ENCODE measurements at regions not wholly inside any gene's neighbourhood (a gene's known extent, or its start where the extent isn't known, plus 50 kb on each side); places are given as distances from the start of the nearest gene placed in this dataset.
"Not testable (repeated sequence)": the region's sequence is repeated elsewhere in the genome, so short reads cannot be mapped to it uniquely, and the experiment has no call there.

DNA sequence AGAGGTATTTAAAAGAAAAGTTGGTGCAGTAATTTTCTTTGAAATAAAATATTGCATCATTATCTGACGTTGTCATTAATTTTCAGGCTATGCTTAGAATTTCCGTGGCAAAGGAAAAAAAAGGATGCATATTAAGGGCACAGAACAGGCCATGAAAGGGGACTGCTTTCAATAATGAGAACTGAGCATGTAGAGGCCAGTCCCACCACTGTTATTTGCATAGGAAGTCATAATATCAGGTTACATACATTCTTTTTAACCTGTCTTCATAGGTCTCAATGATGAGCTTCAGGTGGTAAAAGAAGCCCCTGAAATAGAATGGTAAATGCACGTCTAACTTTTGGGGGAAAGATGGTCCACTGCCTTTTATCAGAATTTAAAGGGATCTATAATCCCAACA, 272.1 kb upstream of the ALCAM start:
- DNase-seq: no peak

DNA sequence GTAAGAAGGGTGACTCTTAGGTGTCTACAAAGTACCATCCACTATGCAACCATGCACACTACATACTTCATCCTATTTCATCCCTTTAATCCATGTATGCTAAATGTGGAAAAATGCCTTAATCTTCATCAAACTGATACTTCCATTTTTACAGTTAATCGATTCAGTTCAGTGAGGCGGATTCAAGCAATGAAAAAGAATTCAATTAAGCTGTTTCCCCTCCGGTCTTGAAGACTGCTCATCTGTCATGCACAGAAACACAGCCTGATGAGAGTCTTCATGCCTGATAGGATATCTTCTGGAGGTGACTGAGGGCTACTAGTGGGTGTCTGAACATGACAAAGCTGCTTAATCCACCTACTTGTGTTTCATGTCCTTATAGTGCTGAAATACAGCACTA, 270.6 kb upstream of the ALCAM start:
- DNase-seq: no peak

DNA sequence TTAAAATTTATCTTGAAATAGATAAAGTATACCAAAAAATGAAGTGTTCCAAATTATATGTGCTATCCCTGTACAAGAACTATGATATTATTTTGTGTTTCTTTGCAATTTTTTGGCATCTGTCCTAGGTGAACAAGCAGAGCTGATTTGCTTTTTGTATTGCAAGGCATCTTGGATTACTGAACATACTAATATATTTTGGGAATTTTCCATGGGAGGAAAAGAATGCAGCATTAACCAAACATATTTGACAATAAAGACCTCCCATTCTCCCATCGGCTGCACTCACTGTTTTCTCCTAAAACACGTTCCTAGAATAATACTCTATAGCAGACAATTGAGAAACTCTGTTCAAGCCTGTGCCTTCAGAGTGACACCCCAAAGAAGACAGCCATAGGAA, 265.1 kb upstream of the ALCAM start:
- no peak for DNase-seq

DNA sequence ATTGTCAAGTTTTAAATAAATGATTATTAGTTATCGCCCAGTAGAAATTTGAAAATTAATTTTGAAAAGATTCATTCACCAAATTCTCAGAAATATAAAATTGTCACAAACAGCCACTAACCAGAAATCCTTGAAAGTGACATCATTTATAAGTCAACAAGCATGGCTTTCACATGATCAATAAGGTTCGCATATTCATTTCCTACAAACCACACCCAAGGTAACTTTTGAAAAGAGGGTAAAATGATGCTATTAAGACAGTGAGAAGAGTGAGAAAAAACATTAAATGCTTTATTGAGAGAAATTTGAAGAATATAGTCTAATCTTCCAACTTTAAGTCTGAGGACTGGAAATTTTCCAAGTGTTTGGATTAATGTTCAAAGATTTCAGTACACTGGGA, 263.6 kb upstream of the ALCAM start:
- no peak for DNase-seq

DNA sequence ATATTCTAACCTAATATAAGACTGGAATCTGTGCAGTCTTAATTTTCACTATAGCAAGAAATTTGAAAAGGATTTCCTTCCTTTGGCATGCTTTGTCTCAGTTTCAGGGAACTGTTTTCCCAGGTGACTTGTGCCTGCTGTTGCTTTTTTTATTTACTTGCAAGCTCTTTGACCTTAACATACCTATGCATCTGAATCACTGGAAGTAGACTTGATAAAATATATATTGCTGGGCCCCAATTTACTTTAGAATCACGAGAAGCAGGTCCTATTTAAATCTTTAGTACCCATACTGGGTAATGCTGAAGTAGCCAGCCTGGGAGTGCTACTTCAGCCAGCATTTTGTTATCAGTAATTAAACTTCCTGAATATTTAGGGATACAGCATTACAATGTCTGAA, 257.9 kb upstream of the ALCAM start:
- no peak for DNase-seq

DNA sequence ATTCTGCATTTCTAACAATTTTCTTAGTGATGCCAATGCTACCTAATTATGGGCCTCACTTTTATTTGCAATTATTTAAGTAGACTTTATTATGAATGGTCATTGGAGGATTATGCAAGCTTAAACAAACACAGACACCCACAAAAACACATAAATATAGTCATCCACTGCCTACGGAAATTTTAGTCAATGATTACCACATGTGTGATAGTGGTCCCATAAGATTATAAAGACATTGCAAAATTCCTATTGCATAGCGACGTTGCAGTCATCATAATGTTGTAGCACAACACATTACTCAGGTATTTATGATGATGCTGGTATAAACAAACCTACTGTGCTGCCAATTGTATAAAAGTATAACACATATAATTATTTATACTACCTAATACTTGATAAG, 247.8 kb upstream of the ALCAM start:
- no peak for DNase-seq

DNA sequence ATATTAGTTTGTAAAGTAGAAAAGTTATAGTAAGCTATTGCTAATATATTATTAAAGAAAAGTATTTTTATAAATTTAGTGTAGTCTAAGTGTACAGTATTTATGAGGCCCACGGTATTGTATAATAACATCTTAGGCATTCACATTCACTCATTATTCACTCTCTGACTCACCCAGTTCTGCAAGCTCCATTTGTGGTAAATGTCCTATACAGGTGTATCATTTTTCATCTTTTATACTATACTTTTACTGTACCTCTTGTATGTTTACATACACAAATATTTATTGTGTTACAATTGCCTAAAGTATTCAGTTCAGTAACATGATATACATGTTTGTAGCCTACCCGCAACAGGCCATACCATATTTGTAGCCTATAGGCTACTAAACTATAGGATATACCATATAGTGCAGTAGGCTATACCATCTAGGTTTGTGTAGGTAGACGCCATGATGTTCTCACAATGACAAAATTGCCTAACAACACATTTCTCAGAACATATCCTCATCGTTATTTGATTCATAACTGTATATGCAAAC, 246.8 kb upstream of the ALCAM start:
- no peak for DNase-seq

DNA sequence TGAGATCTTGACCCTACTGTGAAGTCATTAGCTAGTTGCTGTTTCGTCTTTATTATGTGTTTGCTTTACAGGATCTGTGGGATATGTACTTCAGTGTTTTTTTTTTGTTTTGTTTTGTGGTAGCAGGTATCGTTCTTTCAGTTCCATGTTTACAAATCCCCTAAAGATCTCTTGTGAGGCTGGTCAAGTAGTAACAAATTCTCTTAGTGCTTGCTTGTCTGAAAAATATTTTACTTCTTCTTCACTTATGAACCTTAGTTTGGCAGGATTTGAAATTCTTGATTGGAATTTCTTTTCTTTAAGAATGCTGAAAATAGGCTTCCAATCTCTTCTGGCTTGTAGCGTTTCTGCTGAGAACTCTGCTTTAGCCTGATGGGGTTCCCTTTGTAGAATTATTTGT, 235.8 kb upstream of the ALCAM start:
- no peak for DNase-seq

DNA sequence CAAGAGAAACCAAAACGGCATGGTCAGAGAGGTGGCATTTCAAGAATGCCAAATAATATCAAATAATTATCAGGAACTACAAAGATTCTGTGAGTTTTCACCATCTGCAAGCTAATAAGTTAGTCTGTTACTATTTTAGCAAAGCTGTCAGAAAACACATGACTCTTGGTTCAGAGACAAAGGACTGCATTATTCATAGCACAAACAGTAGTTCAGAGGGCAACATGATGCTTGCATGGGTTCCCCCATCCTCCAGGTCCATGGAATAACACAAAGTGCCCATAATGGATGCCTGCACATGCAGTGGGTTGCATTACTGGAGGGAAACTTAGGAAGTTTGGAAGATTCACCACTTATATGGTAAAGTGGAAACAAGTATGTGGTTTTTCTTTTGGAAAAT, 228.8 kb upstream of the ALCAM start:
- no peak for DNase-seq

DNA sequence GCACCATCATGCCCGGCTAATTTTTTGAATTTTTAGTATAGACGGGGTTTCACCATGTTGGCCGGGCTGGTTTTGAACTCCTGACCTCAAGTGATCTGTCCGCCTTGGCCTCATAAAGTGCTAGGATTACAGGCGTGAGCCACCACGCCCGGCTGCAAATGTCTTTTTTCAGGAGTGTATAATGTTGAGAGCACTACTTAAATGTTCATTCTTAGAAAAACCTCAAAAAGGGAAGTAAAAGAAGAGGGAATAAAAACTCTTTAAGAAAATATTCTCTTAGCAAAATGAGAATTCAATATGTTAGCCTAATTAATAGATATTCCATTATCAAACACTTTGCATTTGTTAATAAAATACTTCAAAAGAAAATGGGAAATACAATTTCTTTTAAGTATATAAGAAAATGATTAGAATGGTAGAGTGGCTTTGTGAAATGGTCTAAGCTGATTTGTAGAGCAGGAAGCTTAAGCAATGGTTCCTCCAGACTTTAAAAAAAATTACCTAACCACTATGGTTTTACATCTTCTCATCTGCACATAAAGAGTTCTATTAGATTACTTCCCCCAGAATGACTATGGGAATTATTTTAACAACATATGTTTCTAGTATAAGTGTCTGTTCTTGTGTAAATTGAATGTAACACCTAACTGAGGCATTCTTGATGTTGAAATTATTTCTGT, 226.7 kb upstream of the ALCAM start:
- peak; percentile 84 for DNase-seq

DNA sequence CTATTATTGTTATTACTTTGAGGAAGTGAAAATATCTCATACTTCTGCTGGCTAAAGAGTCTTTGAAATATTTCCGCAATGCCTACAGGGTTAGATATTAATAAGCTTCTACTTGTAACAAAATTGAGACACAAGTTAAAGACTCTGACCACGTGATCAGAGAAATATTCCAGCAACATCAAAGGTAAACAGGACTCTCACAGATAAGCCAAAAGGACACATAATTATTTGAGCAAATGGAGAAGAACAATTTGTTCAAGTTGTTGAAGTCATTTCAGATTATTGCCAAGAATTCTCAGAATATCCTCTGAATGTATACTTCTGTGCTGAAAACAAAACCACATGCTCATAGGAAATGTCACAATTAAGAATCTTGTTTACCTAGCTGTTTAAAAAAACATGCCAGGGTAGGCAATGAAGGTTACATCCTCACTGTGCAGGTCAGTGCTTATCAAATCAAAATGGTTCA, 225.8 kb upstream of the ALCAM start:
- DNase-seq: no peak

DNA sequence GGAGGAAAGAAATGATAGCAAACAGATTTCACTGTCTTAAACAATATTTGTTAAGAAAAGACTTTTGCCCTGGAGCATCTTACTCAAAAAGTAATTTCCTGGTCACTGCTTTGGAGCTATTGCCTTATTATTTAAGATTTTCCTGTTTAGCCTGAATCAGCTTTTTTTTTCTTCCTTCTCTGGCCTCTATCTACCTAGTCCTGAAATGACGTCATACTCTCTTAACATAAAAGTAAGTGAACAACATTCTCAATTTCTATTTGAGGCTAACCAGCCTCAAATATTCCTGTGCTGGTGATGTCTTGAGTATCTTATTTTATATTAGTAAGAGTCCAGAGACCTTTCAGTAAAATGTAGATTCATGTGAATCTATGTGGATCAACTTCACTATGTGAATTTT, 221.9 kb upstream of the ALCAM start:
- no peak for DNase-seq

DNA sequence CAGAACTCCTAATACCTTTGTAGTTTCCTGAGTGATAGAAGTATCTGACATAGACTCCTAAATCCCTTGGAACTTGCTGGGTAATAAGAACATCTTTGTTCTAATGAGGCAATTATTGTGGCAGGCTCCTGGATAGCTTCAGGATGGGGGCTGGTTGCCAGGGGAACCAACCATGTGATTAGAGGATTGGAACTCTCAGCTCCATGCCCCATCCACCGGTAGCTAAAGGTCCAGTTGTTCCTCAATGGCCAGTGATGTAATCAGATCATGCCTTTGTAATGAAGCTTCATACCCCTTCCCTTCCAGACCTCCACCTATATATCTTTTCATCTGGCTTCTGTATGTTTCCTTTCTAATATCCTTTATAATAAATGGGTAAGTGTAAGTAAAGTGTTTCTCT, 221.2 kb upstream of the ALCAM start:
- no peak for DNase-seq

DNA sequence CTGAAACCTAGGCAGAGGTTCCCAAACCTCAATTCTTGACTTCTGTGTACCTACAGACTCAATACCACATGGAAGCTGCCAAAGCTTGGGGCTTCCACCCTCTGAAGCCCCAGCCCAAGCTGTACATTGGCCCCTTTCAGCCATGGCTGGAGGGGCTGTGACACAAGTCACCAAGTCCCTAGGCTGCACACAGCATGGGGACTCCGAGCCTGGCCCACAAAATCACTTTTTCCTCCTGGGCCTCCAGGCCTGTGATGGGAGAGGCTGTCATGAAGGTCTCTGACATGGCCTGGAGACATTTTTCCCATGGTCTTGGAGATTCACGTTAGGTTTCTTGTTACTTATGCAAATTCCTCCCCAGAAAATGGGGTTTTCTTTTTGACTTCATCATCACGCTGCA, 217.5 kb upstream of the ALCAM start:
- DNase-seq: not testable (repeated sequence)

DNA sequence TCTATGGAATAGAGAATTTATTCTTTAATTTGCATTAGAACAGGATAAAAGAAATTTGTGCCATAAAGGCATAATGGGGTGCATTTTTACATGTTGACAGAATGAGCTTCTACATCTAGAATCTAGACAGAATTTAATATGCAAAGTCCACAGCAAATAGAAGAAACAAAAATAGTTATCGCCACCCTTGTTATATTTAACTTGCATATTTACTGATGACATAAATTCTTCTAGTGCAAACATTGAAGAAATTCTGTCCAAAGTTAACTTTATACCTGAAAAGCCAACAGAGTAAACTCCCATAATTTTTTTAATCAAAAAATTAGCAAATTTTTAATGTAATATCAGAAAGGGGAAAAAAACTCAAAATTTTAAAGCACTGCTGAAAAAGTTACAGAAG, 213.7 kb upstream of the ALCAM start:
- no peak for DNase-seq

DNA sequence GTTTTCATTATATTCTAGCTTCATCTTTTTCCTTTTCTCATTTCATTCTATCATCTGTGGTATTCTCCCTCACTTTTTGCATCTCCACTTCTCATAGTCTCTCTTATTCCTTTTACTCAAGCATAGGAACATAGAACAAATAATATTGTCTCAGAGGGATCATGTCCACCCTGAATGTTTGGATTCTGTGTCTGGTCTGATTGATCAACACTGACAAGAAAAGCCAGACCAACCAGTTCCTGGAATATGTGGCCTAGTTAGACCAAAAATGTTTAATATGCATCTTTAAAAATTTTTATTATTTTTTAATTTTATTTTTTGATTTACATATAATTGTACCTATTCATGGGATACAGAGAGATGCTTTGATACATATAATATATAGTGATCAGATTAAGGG, 212.0 kb upstream of the ALCAM start:
- DNase-seq: no peak

DNA sequence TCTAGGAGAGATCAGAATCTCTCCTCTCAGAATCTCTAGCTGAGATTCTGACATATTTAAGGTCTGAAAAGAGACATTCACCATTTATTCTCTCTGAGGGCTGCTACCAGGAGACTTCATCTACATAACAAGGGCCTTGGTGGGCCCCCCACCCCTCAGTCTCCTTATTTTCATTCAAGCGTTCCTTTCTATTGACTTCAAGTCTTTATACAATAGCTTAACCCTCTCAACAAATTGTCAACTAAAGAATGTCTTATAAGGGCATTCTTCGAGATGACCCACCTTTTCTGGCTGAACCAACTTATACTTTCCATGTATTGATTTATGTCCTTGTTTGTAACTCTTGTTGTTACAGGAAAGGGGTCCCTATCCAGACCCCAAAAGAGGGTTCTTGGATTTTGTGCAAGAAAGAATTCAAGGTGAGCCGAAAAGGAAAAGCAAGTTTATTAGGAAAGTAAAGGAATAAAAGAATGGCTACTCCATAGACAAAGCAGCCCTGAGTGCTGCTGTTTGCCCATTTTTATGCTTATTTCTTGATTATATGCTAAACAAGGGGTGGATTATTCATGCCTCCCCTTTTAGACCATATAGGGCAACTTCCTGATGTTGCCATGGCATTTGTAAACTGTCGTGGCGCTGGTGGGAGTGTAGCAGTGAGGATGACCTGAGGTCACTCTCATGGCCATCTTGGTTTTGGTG, 209.5 kb upstream of the ALCAM start:
- no peak for DNase-seq

DNA sequence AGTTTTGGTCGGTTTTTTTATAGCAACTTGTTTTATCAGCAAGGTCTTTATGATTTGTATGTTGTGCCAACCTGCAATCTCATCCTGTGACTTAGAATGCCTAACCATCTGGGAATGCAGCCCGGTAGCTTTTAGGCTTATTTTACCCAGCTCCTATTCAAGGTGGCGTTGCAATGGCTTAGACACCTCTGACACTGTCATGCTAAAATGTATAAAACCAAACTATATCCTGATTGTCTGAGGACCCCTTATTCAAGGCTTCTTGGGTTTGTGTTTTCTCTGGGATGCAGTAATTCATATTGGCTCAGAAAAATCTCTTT, 209.0 kb upstream of the ALCAM start:
- no peak for DNase-seq

DNA sequence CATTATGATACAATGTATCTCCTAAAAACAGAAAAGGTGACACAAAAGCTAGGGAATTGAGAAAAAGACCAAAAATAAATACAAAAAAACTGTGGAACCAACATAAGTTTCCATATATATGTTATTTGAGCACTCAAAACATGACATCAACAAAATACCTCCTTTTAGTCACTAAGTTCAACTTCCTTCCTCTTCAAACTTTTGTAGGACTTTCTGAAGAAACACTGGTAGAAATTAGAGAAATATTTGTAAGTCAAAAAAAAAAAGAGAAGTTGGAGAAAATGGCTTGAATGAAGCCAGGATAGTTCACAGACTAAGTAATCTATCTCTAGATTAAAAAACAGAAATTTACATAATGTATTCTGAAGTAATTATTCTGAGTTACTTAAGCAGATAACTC, 208.4 kb upstream of the ALCAM start:
- DNase-seq: no peak

DNA sequence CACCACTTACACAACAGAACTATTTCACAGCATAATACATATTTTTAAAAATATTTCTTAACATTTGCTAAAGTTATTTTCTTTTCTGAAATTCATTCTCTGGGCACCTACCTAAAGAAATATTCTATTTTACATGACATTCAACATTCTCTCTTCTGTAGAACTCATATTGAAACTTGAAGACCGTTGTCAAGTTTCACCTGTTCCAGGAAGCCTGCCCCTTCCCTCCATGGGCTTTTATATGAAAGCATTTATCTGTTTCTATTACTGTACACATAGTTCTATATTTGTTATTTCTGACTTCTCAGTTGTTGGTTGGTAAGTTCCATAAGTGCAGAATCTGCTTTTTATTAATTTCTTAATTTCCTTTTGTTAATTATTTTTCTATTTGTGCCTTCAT, 204.3 kb upstream of the ALCAM start:
- no peak for DNase-seq

DNA sequence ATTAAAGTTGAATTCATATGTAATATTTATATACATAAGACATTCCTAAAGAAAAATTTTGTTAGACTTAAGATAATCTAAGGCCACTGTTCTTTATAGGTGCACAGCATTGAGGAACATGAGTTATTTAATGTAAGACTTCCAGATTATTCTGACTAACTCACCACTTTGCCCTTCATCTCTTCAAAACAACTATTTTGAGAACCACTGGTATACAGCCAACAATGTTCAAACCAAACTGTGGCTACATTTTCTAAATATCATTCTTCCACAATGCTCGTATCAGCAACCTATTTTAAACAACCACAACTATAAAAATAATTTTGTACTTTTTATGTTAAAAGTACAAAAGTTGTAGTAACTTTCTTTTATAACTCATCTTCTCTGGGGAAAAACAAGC, 199.8 kb upstream of the ALCAM start:
- DNase-seq: no peak

DNA sequence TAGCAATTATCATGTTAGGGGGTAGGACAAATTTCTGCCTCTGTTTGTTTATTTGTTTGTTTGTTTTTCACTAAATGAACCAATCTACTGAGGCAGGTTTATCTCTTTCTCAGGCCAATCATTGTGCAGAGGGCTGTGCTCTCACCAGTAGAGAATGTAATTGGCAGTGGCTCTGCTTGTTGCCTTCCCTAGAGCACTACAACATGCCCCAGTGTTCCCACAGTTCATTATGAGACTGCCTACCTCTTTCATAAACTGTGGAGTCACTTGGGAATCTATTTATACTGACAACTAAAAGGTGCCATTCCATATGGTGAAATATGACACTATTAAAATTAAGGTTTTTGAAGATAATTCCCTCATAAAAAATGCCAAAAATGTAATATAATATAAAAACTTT, 196.3 kb upstream of the ALCAM start:
- no peak for DNase-seq

DNA sequence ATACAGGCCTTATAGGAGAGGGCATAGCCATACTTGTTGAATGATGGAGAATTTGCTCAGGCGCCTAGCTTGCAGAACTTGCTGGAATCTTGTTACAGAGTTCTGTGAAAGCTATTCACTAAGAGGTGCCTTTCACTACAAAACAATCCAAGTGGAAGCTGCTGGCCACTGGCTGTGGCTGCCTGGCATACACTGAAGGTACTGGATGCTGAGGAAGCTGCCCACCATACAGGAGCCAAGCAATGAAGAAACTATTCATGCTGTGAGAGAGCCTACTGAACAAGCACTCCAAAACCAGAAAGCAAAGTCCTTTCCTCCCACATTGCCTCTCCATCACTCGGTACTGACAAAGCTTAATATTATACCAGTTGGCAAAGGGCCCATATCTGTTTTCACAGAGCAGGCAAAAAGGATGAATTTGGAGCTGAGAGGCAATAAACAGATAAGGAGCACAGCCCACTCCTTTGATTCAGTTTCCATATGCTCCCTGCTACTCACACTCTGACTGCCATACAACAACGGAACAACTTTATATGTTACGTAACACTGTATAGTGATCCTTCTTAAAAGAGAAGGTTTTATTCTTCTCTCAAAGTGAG, 192.6 kb upstream of the ALCAM start:
- no peak for DNase-seq

DNA sequence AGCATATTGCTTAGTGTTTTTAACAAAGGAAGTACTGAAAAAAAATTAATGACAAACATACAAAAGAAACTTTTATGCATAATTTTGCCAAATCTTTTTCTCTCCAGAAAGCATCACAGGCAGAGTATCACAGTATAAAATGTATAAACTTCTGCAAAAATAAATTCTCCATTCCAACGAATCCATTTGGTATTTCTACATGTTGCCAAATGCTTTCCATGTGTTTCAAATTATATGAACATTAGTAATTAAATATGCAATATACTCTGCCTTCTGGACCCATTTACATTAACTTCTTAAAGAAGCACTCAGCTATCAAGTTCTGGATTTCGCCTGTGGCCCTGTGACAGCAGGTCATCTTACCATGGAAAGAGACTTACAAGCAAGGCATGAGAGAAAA, 189.1 kb upstream of the ALCAM start:
- no peak for DNase-seq

DNA sequence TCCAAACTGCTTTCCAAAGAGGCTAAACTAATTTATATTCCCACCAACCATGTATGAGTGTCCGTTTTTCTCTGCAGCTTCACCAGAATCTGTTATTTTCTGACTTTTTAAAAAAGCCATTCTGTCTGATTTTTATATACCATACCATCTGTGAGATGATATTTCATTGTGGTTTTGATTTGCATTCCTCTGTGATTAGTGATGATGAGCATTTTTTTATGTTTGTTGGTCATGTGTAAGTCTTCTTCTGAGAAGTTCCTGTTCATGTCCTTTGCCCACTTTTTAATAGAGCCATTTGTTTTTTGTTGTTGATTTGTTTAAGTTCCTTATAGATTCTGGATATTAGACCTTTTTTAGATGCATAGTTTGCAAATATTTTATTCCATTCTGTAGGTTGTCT, 179.4 kb upstream of the ALCAM start:
- DNase-seq: no peak

Data from OCI-M1 (cell line).